ENCODE measurements at regions not wholly inside any gene's neighbourhood (a gene's known extent, or its start where the extent isn't known, plus 50 kb on each side); places are given as distances from the start of the nearest gene placed in this dataset.

DNA sequence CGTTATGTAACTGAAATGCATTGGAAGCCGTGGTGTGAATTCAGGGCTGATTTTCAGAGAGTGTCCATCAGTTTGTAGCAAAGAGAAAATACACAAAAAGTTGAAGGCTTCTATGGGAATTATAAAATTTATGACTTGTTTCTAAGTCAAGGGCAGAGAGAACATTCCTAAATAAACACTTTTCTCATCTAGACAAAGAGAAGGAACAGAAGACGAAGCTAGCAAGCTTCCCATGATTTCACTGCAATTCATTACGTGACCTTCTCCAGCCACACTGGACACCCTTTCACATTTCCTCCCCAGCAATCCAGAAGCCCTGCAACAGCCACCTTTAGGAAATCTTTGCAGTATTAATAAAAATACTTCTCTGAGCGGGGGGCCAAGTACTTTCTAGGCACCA lies 67.8 kb downstream of the TMEM100 start:
- TF ChIP-seq CTCF (IDR thresholded peaks at IDR 0.05) (no peak), ZFX (IDR thresholded peaks at IDR 0.05; ENCODE audit: borderline replicate concordance) (no peak)
